Inferior parietal cortex (tissue), 1 donor: ENCODE measurements at regions not wholly inside any gene's neighbourhood (a gene's known extent, or its start where the extent isn't known, plus 50 kb on each side); places are given as distances from the start of the nearest gene placed in this dataset.

Experiments used
- DNase-seq: peaks from one replicate; pipeline ENCODE4 v3.0.0-alpha.2; 2016; ENCODE audit errors: extremely low spot score

- DNase-seq = no peak
Measured at GRCh38 chr11:30740091-30740490, 153.9 kb upstream of the MPPED2 start.

DNA sequence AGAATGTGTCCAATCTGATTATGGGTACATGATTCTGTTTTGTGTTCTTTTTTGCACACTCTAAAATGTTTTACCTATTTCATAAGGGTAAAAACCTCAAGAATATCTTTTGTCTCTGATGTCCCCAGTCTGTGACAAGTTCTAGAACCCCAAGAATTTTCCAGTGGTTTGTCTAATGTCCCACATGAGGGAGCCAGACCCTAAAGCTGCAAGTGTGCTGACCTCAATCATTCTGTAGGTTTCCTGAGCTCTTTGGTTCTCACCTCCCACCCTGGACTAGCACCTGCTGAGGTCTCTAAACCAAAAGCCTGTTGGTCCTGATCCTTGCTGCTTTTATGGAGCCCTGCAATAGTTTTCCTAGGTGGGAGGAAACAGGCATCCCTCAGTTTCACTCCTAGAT, 149.8 kb upstream of the MPPED2 start:
- DNase-seq = no peak

GRCh38 chr11:30733748-30734147, 147.6 kb upstream of the MPPED2 start:
- no peak for DNase-seq

DNA sequence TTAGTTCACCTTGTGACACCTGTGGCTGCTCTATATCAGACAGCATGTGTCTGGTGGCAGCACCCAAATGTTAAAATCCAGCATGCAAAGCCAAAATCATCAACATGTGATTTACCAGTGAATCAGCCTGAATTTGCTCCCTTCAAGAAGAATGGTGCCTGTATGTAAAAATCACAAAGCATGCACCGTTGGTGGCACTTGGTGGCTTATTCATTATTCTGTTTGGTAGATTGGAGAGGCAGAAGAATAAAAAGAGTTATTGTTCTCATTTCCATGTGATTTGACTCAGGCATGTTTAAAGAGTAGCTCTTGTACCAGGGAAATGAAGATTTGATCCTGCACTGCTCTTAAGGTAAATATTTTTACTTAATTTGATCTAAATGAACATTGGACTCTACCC, 143.9 kb upstream of the MPPED2 start:
- no peak for DNase-seq

DNA sequence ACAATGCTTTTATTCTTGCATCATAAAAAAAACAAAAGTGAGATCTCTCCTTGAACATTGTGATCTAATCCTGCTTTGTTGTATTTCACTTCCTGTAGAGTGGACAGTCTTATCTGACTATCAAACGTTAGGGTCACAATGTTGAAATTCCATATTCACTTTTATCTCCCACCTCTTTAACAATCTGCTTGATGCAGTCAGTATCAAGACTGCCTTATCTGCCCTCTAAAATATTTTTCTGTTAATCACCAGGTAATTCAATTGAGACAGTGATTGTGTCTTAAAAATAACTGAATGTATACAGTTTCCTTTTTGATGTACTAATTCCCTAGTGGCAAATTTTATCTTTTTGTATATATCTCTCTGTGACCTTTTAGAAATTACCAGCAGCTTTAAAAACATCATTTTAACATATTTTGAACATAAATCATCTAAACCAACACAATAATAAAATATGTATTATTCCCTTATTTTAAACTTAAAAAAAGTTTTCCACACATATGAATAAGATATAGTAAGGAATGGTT, 143.1 kb upstream of the MPPED2 start:
- no peak for DNase-seq

DNA sequence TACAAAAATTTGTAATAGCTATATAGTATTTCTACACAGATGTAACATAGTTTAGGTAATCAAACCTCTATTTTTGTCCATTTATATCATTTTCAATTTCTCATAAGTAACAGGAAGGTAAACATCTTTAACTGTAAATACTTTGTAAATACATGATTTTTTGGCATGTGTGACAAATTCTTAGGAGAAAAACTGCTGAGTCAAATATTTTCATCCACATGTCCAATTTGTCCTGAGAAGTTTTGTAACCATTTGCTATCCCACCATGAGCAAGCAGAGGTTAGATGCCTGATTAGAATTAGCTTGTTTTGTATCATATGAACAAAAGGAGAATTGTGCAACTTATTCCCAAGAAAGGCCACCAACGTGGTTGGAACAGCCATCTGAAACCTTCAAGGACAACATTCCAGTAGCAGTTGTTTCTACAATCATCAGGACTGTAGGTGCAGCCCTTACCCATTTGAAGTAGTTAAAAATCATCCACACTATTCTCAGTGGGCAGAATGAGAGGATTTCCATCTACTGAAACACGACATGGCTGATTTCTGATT, 139.6 kb upstream of the MPPED2 start:
- no peak for DNase-seq

- no peak for DNase-seq
Measured at GRCh38 chr11:30724274-30724673, 138.1 kb upstream of the MPPED2 start.

GRCh38 chr11:30719371-30719770, 133.2 kb upstream of the MPPED2 start:
- DNase-seq = no peak

GRCh38 chr11:30717641-30718040, 131.5 kb upstream of the MPPED2 start:
- no peak for DNase-seq

GRCh38 chr11:30717009-30717408, 130.9 kb upstream of the MPPED2 start:
- DNase-seq = no peak

DNA sequence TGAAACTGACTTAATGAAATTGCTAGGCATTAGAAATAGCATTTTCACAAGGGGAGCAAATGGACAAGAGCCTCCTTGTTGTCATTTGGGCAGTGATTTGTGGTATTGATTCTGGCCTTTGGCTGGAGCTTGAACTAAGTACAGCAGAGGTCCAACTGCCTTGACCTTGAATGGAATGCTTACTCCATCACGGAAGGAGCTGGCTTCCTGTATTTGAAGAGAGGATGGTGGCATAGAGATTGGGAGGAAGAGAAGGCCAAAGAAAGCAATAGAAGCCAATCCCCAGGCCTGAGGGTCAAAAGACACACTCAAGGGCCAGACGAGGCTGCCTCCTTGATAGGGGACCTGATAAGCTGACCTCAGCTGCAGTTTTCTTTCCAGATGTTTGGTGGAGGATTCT, 126.6 kb upstream of the MPPED2 start:
- no peak for DNase-seq

DNA sequence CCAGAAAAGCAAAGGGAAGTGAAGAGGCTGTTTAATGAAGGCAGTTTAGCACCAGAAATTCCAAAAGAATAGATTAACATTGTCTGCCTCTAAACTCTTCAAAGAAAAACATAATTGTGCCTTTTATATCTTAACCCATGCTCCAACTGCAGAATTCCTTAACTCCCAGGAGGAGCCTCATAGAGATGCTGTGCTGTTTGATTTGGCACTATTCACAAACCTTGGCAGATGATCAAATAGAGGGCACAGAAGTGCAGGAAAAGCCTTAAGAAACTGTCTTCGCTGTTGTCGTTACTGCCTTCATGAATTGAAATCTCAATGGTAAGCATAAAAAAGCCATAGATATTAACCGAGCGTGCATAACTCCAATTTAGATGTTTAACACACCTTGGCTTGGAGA, 124.1 kb upstream of the MPPED2 start:
- no peak for DNase-seq

- DNase-seq = no peak
Measured at GRCh38 chr11:30707110-30707509, 121.0 kb upstream of the MPPED2 start.

DNA sequence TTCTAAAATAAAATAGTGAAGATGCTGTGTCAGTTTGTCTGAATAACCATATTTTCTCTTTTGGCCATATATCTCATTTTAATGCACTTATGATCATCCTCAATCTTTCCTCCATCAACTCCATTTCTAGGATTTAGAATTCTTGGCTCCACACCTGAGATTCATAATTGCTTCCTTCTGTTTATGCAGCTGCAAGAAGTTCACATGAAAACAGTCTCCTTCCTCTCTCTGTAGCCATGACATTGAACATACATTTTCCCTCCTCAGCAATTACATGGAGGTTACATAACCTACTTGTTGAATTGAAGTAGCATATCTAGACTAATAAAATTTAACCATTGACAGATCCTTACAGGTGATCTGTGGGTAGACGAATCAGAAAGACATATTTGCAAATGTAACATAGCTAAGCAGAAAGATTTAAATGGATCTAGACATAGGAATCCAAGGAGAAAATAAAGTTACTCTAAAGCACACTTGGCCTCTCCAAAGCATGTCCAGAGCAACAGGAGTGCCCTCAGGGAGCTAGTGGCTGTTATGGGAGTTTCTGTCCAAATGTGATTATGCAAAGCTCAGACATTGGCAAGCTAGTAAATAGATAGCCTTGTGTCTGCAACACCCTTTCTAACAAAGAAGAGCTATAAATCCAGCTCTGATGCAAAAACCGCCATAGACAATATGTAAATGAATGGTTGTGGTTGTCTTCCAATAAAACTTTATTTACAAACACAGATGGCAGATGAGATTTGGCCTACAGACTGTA, 119.9 kb upstream of the MPPED2 start:
- DNase-seq = no peak

GRCh38 chr11:30698425-30698824, 112.3 kb upstream of the MPPED2 start:
- no peak for DNase-seq

DNA sequence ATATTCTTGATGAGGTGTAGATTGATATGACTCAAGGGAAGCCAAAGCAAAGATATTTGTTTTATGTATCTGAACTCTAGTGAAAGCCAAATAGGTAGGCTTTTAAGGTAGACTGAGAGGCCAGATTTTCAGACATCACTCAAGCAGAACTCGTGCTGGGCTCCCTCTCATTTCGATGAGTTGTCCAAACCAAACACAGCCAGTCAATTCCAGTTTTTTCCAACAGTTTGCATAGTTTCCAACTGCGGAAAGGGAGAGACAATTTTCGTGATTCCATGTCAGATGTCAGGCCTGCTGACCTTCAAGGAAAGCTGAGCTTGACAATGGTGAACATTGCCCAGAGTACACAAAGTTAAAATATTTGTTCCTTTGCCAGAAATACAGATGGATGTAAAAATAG, 110.9 kb upstream of the MPPED2 start:
- no peak for DNase-seq

DNA sequence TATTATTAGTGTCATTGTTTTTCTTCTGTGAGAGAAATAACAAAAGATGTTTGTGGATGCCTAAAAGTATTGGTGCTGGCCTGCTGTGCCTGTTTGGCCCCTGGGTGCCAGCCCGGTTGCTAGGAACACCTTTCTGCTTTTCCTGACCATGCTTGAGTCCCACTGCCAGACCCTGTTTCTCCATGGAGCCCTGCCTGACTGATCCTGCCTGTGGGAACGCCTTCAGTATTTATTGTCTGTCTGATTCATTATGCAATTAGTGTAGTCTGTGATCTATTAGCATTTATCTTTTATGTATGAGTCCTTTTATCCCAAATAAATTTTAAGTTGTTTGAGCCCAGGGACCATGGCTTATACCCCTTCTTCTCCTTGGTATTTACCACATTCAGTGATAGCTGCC, 98.6 kb upstream of the MPPED2 start:
- DNase-seq = no peak

GRCh38 chr11:30683176-30683575, 97.0 kb upstream of the MPPED2 start:
- DNase-seq = no peak

- no peak for DNase-seq
Measured at GRCh38 chr11:30666817-30667216, 80.7 kb upstream of the MPPED2 start.

GRCh38 chr11:30665067-30665466, 78.9 kb upstream of the MPPED2 start:
- no peak for DNase-seq

DNA sequence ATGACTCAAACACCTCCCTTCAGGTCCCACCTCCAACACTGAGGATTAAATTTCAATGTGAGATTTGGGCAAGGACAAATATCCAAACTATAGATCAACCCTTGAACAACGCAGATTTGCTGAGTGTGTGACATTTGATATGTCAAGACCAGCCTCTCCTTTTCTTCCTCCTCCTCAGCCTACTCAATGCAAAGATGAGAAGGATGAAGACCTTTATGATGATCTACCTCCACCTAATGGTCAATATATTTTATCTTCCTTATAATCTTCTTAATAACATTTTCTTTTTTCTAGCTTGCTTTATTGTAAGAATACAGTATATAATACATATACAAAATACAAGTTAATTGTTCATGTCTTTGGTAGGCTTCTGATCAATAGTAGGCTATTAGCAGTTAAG, 67.5 kb upstream of the MPPED2 start:
- no peak for DNase-seq

GRCh38 chr11:30652801-30653200, 66.6 kb upstream of the MPPED2 start:
- DNase-seq = no peak

GRCh38 chr11:30650266-30650665, 64.1 kb upstream of the MPPED2 start:
- no peak for DNase-seq
